Lower leg skin (tissue), 4 donors: ENCODE measurements at regions not wholly inside any gene's neighbourhood (a gene's known extent, or its start where the extent isn't known, plus 50 kb on each side); places are given as distances from the start of the nearest gene placed in this dataset.

ENCODE experiments used
- DNase-seq, 2 donors: peaks; one replicate each; pipeline ENCODE4 v3.0.0-alpha.2; 2019; ENCODE audit warnings: low spot score in 2 of 2
- H3K4me3 ChIP-seq: fragments of 200-600 bp; sonication (generic); 2 replicates; pipeline ENCODE4 v1.5.1; 2017; ENCODE audit warnings: mild to moderate bottlenecking, low read depth; ENCODE audit not compliant: poor library complexity, severe bottlenecking
- POLR2A ChIP-seq, 2 donors: fragments of 450-650 bp; IDR thresholded peaks; one replicate each; pipeline ENCODE4 v1.6.1; 2016 to 2017; ENCODE audit warnings: antibody characterized with exemption in 2 of 2, mild to moderate bottlenecking in 1 of 2, moderate library complexity in 1 of 2
- WGBS, 2 donors: methylation state at CpG; one replicate each; pipeline ENCODE4 v1.1.5; 2018; 5-methylcytosine and 5-hydroxymethylcytosine counted together
- intact Hi-C: fragments of 100-400 bp; cut with DNase I; formaldehyde crosslinking; loops from one replicate; pipeline ENCODE4 v1.15.0; 2023; ENCODE audit warnings: low total_unique reads
- TF ChIP-seq, protein P1 (sequence below), 3 donors: fragments of 450-650 bp; IDR thresholded peaks; one replicate each; pipeline ENCODE4 v1.5.1; 2016; ENCODE audit warnings: antibody characterized with exemption in 3 of 3, mild to moderate bottlenecking in 3 of 3, moderate library complexity in 2 of 3

GRCh38 chr1:173395762-173396161 lies 81.4 kb upstream of the PRDX6 start:
- no peak for DNase-seq
- intact Hi-C loops = no loop called here
- no peak overlapping the region for H3K4me3 ChIP-seq
- TF ChIP-seq, protein P1, sequence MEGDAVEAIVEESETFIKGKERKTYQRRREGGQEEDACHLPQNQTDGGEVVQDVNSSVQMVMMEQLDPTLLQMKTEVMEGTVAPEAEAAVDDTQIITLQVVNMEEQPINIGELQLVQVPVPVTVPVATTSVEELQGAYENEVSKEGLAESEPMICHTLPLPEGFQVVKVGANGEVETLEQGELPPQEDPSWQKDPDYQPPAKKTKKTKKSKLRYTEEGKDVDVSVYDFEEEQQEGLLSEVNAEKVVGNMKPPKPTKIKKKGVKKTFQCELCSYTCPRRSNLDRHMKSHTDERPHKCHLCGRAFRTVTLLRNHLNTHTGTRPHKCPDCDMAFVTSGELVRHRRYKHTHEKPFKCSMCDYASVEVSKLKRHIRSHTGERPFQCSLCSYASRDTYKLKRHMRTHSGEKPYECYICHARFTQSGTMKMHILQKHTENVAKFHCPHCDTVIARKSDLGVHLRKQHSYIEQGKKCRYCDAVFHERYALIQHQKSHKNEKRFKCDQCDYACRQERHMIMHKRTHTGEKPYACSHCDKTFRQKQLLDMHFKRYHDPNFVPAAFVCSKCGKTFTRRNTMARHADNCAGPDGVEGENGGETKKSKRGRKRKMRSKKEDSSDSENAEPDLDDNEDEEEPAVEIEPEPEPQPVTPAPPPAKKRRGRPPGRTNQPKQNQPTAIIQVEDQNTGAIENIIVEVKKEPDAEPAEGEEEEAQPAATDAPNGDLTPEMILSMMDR (IDR thresholded peaks at IDR 0.05) = no peak
- no peak for TF ChIP-seq POLR2A (IDR thresholded peaks at IDR 0.05)

DNA sequence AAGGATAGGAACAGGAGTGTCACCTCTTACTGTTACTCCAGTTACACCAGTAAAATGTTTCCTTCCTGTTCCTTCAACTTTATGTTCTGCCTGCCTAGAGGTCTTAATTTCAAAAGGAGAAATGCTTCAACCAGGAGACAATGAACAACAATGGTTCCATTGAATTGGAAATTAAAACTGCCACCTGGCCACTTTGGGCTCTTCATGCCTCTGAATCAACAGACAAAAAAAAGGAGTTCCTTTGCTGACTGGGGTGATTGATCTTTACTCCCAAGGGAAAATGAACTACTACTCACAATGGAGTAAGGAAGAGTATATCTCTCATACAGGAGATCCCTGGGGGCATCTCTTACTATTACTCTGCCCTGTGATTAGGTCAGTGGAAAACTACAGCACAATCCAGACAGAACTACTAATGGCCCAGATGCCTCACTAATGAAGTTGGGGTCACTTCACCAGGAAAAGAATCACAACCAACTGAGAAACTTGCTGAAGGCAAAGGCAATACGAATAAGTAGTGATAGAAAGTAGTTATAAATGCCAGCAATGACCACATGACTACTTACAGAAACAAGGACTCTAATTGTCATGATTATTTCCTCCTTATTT lies 76.6 kb upstream of the PRDX6 start:
- no peak overlapping the region for H3K4me3 ChIP-seq
- TF ChIP-seq, protein P1 (IDR thresholded peaks at IDR 0.05) = no peak
- no peak for TF ChIP-seq POLR2A (IDR thresholded peaks at IDR 0.05)
- whole genome bisulfite sequencing, 2 donors = 61 to 73% methylated on average over 1 of the region's 1 CpG
- intact Hi-C loops = no loop called here
- no peak for DNase-seq

DNA sequence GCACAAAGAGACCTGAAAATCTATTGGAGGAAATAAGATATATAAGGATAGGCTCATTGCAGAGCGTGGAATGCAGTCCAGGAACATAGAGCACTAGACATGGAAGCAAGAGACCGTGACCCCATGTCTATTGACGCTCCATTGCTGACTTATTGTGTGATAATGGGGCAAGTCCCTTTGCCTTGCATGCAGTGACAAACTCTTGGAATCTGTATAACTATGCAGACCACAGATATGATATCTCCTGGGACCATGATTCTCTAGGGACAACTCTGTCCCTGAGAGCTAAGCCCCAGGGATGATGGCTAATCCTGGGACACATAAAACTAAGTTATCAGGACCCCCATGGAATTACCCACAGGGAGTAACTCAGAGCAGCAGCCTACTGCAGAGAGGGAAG lies 73.1 kb upstream of the PRDX6 start:
- TF ChIP-seq POLR2A (IDR thresholded peaks at IDR 0.05) = no peak
- TF ChIP-seq, protein P1 (IDR thresholded peaks at IDR 0.05) = no peak
- WGBS, 2 donors = 94 to 96% methylated on average over 3 of the region's 3 CpGs
- no peak overlapping the region for H3K4me3 ChIP-seq
- no peak for DNase-seq
- intact Hi-C loops = no loop called here

- no peak overlapping the region for H3K4me3 ChIP-seq
- TF ChIP-seq POLR2A (IDR thresholded peaks at IDR 0.05) = no peak
- TF ChIP-seq, protein P1 (IDR thresholded peaks at IDR 0.05) = no peak
- intact Hi-C loops = no loop called here
- no peak for DNase-seq
Observed at GRCh38 chr1:173405281-173405680, 71.9 kb upstream of the PRDX6 start.

GRCh38 chr1:173405834-173406233 lies 71.3 kb upstream of the PRDX6 start:
- H3K4me3 ChIP-seq = no peak overlapping the region
- WGBS, 2 donors = 45 to 51% methylated on average over 3 of the region's 3 CpGs
- TF ChIP-seq, protein P1 (IDR thresholded peaks at IDR 0.05) = no peak
- no peak for TF ChIP-seq POLR2A (IDR thresholded peaks at IDR 0.05)
- intact Hi-C loops = no loop called here
- peak in 1 of 2 donors; percentile 38 for DNase-seq

- intact Hi-C loops = no loop called here
- 70 to 74% methylated on average over 8 of the region's 8 CpGs for WGBS, 2 donors
- TF ChIP-seq, protein P1 (IDR thresholded peaks at IDR 0.05) = no peak
- TF ChIP-seq POLR2A (IDR thresholded peaks at IDR 0.05) = no peak
- H3K4me3 ChIP-seq = no peak overlapping the region
- no peak for DNase-seq
Observed at GRCh38 chr1:173406783-173407230, 70.3 kb upstream of the PRDX6 start.
